HG03575 (cell line): ENCODE measurements at regions not wholly inside any gene's neighbourhood (a gene's known extent, or its start where the extent isn't known, plus 50 kb on each side); places are given as distances from the start of the nearest gene placed in this dataset.

ENCODE experiments used
- ATAC-seq: cut with Tn5 transposase; IDR thresholded peaks from one replicate; pipeline ENCODE4 v1.9.1; 2021; ENCODE audit not compliant: unreplicated experiment, insufficient number of reproducible peaks, low FRiP score; ENCODE audit errors: extremely low read depth

GRCh38 chr18:4871197-4871596, 325.9 kb downstream of the AKAIN1 start:
- no peak for ATAC-seq

GRCh38 chr18:4870177-4870773, 326.8 kb downstream of the AKAIN1 start:
- ATAC-seq, result no peak

GRCh38 chr18:4869155-4869554, 327.9 kb downstream of the AKAIN1 start:
- no peak for ATAC-seq

- no peak for ATAC-seq
Measured at GRCh38 chr18:4858379-4859127, 338.5 kb downstream of the AKAIN1 start.

- no peak for ATAC-seq
Measured at GRCh38 chr18:4854671-4855070, 342.4 kb downstream of the AKAIN1 start.

GRCh38 chr18:4851301-4851976, 345.6 kb downstream of the AKAIN1 start:
- ATAC-seq, result no peak

GRCh38 chr18:4847056-4847455, 350.0 kb downstream of the AKAIN1 start:
- no peak for ATAC-seq

GRCh38 chr18:4844320-4844719, 352.7 kb downstream of the AKAIN1 start:
- no peak for ATAC-seq

- no peak for ATAC-seq
Measured at GRCh38 chr18:4843771-4844170, 353.3 kb downstream of the AKAIN1 start.

GRCh38 chr18:4842751-4843150, 354.3 kb downstream of the AKAIN1 start:
- ATAC-seq, result no peak

GRCh38 chr18:4842287-4842686, 354.8 kb downstream of the AKAIN1 start:
- no peak for ATAC-seq

GRCh38 chr18:4839639-4840038, 357.4 kb downstream of the AKAIN1 start:
- ATAC-seq, result no peak

- no peak for ATAC-seq
Measured at GRCh38 chr18:4836141-4836540, 360.9 kb downstream of the AKAIN1 start.

- ATAC-seq, result no peak
Measured at GRCh38 chr18:4831791-4832375, 365.2 kb downstream of the AKAIN1 start.

GRCh38 chr18:4831127-4831526, 365.9 kb downstream of the AKAIN1 start:
- no peak for ATAC-seq

GRCh38 chr18:4823091-4823490, 368.0 kb upstream of the DLGAP1 start:
- ATAC-seq, result no peak

GRCh38 chr18:4821801-4822200, 366.7 kb upstream of the DLGAP1 start:
- no peak for ATAC-seq

- no peak for ATAC-seq
Measured at GRCh38 chr18:4817665-4818064, 362.6 kb upstream of the DLGAP1 start.

GRCh38 chr18:4813708-4814107, 358.6 kb upstream of the DLGAP1 start:
- no peak for ATAC-seq

GRCh38 chr18:4808891-4809290, 353.8 kb upstream of the DLGAP1 start:
- ATAC-seq, result no peak
